A172 (cell line): ENCODE measurements at regions not wholly inside any gene's neighbourhood (a gene's known extent, or its start where the extent isn't known, plus 50 kb on each side); places are given as distances from the start of the nearest gene placed in this dataset.
"Not testable (repeated sequence)": the region's sequence is repeated elsewhere in the genome, so short reads cannot be mapped to it uniquely, and the experiment has no call there.

Experiments
- DNase-seq: peaks from one replicate; pipeline ENCODE4 v3.0.0-alpha.2; 2015; ENCODE audit warnings: low spot score

- not testable (repeated sequence) for DNase-seq
These were observed 76.4 kb upstream of the TMSB4Y start for GRCh38 chrY:13627323-13627722.

GRCh38 chrY:13615943-13616304 is 87.8 kb upstream of the TMSB4Y start:
- no peak for DNase-seq

- no peak for DNase-seq
These were observed 88.3 kb upstream of the TMSB4Y start for GRCh38 chrY:13615301-13615942.

GRCh38 chrY:13612916-13613315 is 90.8 kb upstream of the TMSB4Y start:
- no peak for DNase-seq

GRCh38 chrY:13611965-13612364 is 91.7 kb upstream of the TMSB4Y start:
- no peak for DNase-seq

- DNase-seq: no peak
These were observed 111.2 kb upstream of the TMSB4Y start for GRCh38 chrY:13592450-13592849.

- not testable (repeated sequence) for DNase-seq
These were observed 91.1 kb upstream of the UTY start for GRCh38 chrY:13570931-13571330.

- DNase-seq: no peak
These were observed 87.4 kb upstream of the UTY start for GRCh38 chrY:13567186-13567585.

GRCh38 chrY:13554949-13555348 is 75.1 kb upstream of the UTY start:
- no peak for DNase-seq

GRCh38 chrY:13552393-13553116 is 72.7 kb upstream of the UTY start:
- peak; percentile 28 for DNase-seq

- DNase-seq: no peak
These were observed 71.4 kb upstream of the UTY start for GRCh38 chrY:13551246-13551645.

GRCh38 chrY:13544491-13544890 is 64.7 kb upstream of the UTY start:
- DNase-seq: no peak

- DNase-seq: no peak
These were observed 58.1 kb upstream of the UTY start for GRCh38 chrY:13537919-13538318.
